ENCODE measurements at regions not wholly inside any gene's neighbourhood (a gene's known extent, or its start where the extent isn't known, plus 50 kb on each side); places are given as distances from the start of the nearest gene placed in this dataset.

GRCh38 chr21:18002393-18002792 lies 183.2 kb upstream of the C21orf91 start:
- WGBS, 2 experiments (ENCODE audit: extremely low coverage in 1 of 2, insufficient coverage in 1 of 2, insufficient read length in 1 of 2, insufficient replicate concordance in 2 of 2, low coverage in 1 of 2, low lambda C conversion rate in 2 of 2, missing lambda C conversion rate in 1 of 2), result 83% methylated on average over 2 of the region's 2 CpGs; no CpG with 5 or more reads in 1 of the 2 experiments
- H3K79me1 ChIP-seq (ENCODE audit: low read depth, low read length), result no peaks in the 10 kb centered on the region
- H2BK12ac ChIP-seq (ENCODE audit: low read depth, low read length), result no peak overlapping the region
- no peak overlapping the region for H3K4me2 ChIP-seq (ENCODE audit: insufficient read depth in 1 of 2, low read depth in 2 of 2, low read length in 2 of 2)
- H3K4ac ChIP-seq (replicated peaks; ENCODE audit: insufficient read length, low read depth, low read length), result no peak overlapping the region
- FAIRE-seq (no peak), DNase-seq (ENCODE audit: low read depth in 1 of 2, low spot score in 2 of 2) (no peak)
- H3K27ac ChIP-seq (ENCODE audit: low read depth, low read length), result no peak overlapping the region
- no peak overlapping the region for H3K4me3 ChIP-seq (ENCODE audit: extremely low read depth in 1 of 4, insufficient read depth in 2 of 4, low read depth in 3 of 4, low read length in 4 of 4)
- H3K79me2 ChIP-seq (ENCODE audit: control insufficient read depth in 1 of 2, insufficient read depth in 2 of 2, low read length in 2 of 2), result no peaks in the 10 kb centered on the region
- H3K9ac ChIP-seq (replicated peaks in 1 of 4; ENCODE audit: extremely low read depth in 1 of 4, low read depth in 3 of 4, low read length in 3 of 4), result no peak overlapping the region
- H4K20me1 ChIP-seq (replicated peaks in 1 of 2; ENCODE audit: control insufficient read depth in 1 of 2, insufficient read depth in 2 of 2, low read length in 2 of 2), result no peaks in the 10 kb centered on the region
- CTCF ChIA-PET (ENCODE audit: partially characterized antibody), result interaction anchor here (1.3 kb wide), 1 partner anchor 38 kb away, joined by 5 read pairs; no protein-coding TSS in a partner anchor
- H4K8ac ChIP-seq (ENCODE audit: extremely low read depth, insufficient read depth, low read length), result no peak overlapping the region
- H2BK20ac ChIP-seq (ENCODE audit: low read length), result no peak overlapping the region
- H3K23me2 ChIP-seq (ENCODE audit: low read depth, low read length), result no peaks in the 10 kb centered on the region
- no peak overlapping the region for H3K56ac ChIP-seq (replicated peaks; ENCODE audit: insufficient read length, low read depth, low read length)
- peaks cover 8 to 15% of the 10 kb centered on the region in 2 experiments for H3K9me3 ChIP-seq (ENCODE audit: insufficient read depth in 2 of 2, low read depth in 1 of 2, low read length in 1 of 2)
- H2BK120ac ChIP-seq (replicated peaks; ENCODE audit: low read depth, low read length), result no peak overlapping the region
- TF ChIP-seq RBBP5 (IDR thresholded peaks at IDR 0.05; ENCODE audit: borderline replicate concordance, low read depth, low read length), result no peak
- TF ChIP-seq RAD21 (IDR thresholded peaks at IDR 0.05 in 1 of 2, conservative IDR thresholded peaks at IDR 0.05 in 1 of 2; ENCODE audit: low read depth in 2 of 2, low read length in 2 of 2), result no peak
- no peak for TF ChIP-seq SP2 (IDR thresholded peaks at IDR 0.05; ENCODE audit: low read length)
- TF ChIP-seq HDAC6 (IDR thresholded peaks at IDR 0.05; ENCODE audit: low read depth, low read length), result no peak
- no peak for TF ChIP-seq NRF1 (IDR thresholded peaks at IDR 0.05; ENCODE audit: low read depth, low read length)
- no peak for TF ChIP-seq YY1 (IDR thresholded peaks at IDR 0.05; ENCODE audit: low read depth, low read length)
- no peak for TF ChIP-seq RFX5 (IDR thresholded peaks at IDR 0.05; ENCODE audit: borderline replicate concordance, low read depth, low read length)
- no peak for TF ChIP-seq GTF2F1 (IDR thresholded peaks at IDR 0.05; ENCODE audit: borderline replicate concordance, low read depth, low read length)
- TF ChIP-seq SP4 (IDR thresholded peaks at IDR 0.05; ENCODE audit: low read length), result no peak
- no peak for TF ChIP-seq TAF7 (optimal IDR thresholded peaks at IDR 0.05; ENCODE audit: borderline replicate concordance, low read depth, low read length)
- no peak for TF ChIP-seq PHF8 (conservative IDR thresholded peaks at IDR 0.05; ENCODE audit: low read depth, low read length)
- no peak for TF ChIP-seq TCF12 (IDR thresholded peaks at IDR 0.05; ENCODE audit: low read depth, low read length)
- no peak for TF ChIP-seq SAP30 (IDR thresholded peaks at IDR 0.05; ENCODE audit: insufficient read depth, insufficient replicate concordance, low read length)
- H3K14ac ChIP-seq (ENCODE audit: insufficient read length), result no peak overlapping the region
- no peaks in the 10 kb centered on the region for H3K4me1 ChIP-seq (replicated peaks in 1 of 4; ENCODE audit: control insufficient read depth in 3 of 4, insufficient read depth in 4 of 4, low read length in 3 of 4)
- no peaks in the 10 kb centered on the region for H3K27me3 ChIP-seq (replicated peaks in 1 of 4; ENCODE audit: control insufficient read depth in 3 of 4, extremely low read depth in 1 of 4, insufficient read depth in 3 of 4, low read length in 3 of 4)
- H2AFZ ChIP-seq (ENCODE audit: low read length), result no peak overlapping the region
- H3K23ac ChIP-seq (ENCODE audit: insufficient read length), result no peak overlapping the region
- H4K91ac ChIP-seq (replicated peaks; ENCODE audit: insufficient read length, low read length), result no peak overlapping the region
- peaks cover 0 to 5% (median 0%) of the 10 kb centered on the region in 4 experiments; a peak in 1 of 8 replicates for H3K36me3 ChIP-seq (ENCODE audit: control insufficient read depth in 2 of 4, insufficient read depth in 4 of 4, low read length in 3 of 4)
- POLR2A ChIA-PET (ENCODE audit: partially characterized antibody), result no interaction called here
- H4K5ac ChIP-seq (ENCODE audit: insufficient read length, low read depth, low read length), result no peak overlapping the region
- H2BK5ac ChIP-seq (ENCODE audit: low read depth, low read length), result no peak overlapping the region
- H2AK5ac ChIP-seq (ENCODE audit: low read depth, low read length), result no peak overlapping the region
- H3K18ac ChIP-seq (ENCODE audit: extremely low read depth, low read length), result no peak overlapping the region
- H2BK15ac ChIP-seq (ENCODE audit: low read length), result no peak overlapping the region
